B cell (primary cell): ENCODE measurements at regions not wholly inside any gene's neighbourhood (a gene's known extent, or its start where the extent isn't known, plus 50 kb on each side); places are given as distances from the start of the nearest gene placed in this dataset.

Source experiments
- EZH2 ChIP-seq: IDR thresholded peaks from 2 replicates; pipeline ENCODE4 v1.6.1; 2012; ENCODE audit warnings: borderline replicate concordance, low read depth, mild to moderate bottlenecking, moderate library complexity, low read length; ENCODE audit not compliant: insufficient read depth, poor library complexity, severe bottlenecking
- TF ChIP-seq, protein P1 (sequence below): fragments of 200-600 bp; IDR thresholded peaks from one replicate; pipeline ENCODE4 v1.8.0; 2022; ENCODE audit warnings: antibody characterized with exemption, mild to moderate bottlenecking

DNA sequence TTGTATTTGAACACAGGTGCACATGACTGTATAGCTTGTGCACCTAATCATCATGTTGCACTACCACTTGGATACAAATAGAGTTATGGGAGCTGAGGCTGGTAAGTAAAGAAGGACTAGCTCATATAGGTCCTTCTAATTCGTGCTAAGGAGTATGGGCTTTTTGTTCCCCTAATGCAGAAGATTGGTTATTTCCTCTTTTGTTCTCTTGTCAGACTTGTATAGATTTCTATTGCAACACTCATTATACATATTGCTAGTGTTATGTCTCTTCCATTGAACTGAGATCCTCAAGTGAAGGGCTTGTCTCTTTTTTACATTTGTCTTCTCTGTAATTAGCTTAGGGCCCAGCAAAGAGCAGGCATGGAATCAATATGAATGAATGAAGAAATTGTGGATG is 54.1 kb upstream of the ARHGAP20 start:
- TF ChIP-seq, protein P1, sequence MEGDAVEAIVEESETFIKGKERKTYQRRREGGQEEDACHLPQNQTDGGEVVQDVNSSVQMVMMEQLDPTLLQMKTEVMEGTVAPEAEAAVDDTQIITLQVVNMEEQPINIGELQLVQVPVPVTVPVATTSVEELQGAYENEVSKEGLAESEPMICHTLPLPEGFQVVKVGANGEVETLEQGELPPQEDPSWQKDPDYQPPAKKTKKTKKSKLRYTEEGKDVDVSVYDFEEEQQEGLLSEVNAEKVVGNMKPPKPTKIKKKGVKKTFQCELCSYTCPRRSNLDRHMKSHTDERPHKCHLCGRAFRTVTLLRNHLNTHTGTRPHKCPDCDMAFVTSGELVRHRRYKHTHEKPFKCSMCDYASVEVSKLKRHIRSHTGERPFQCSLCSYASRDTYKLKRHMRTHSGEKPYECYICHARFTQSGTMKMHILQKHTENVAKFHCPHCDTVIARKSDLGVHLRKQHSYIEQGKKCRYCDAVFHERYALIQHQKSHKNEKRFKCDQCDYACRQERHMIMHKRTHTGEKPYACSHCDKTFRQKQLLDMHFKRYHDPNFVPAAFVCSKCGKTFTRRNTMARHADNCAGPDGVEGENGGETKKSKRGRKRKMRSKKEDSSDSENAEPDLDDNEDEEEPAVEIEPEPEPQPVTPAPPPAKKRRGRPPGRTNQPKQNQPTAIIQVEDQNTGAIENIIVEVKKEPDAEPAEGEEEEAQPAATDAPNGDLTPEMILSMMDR = no peak
- no peak for TF ChIP-seq EZH2
